ENCODE measurements at regions not wholly inside any gene's neighbourhood (a gene's known extent, or its start where the extent isn't known, plus 50 kb on each side); places are given as distances from the start of the nearest gene placed in this dataset.

DNA sequence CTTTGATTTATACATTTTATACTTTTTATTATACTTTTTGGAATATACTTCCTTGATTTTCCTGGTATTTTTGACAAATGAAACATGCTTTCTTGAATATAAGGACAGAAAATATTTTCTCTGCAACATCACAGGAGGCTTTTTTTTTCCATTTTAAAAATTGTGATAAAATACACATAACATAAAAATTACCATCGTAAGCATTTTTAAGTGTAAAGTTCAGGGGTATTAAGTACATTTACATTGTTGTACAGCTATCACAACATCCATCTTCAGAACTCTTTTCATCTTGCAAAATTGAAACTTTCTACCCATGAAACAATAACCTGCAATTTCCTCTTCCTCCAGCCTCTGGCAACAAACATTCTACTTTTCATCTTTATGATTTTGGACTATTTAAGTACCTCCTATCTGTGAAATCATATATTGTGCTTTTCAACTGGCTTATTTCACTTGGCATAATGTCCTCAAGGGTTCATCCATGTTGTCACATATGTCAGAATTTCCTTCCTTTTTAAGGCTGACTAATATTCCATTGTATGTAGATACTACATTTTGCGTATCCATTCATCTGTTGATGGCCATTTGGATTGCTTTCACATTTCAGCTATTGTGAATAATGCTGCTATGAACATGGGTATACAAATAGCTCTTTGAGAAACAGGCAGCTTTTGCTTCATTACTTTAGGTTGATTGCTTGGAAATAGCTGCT, 412.6 kb downstream of the RAPGEF2 start:
- CTCF ChIA-PET (ENCODE audit: partially characterized antibody), result interaction anchor here (1.3 kb wide), 1 partner anchor 51 kb away, joined by 3 read pairs; no protein-coding TSS in a partner anchor
- no peaks in the 10 kb centered on the region for H3K9me3 ChIP-seq (ENCODE audit: insufficient read depth in 2 of 2, low read depth in 1 of 2, low read length in 1 of 2)
- TF ChIP-seq, protein P1, sequence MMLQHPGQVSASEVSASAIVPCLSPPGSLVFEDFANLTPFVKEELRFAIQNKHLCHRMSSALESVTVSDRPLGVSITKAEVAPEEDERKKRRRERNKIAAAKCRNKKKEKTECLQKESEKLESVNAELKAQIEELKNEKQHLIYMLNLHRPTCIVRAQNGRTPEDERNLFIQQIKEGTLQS (IDR thresholded peaks at IDR 0.05; ENCODE audit: insufficient read depth, low read depth, low read length), result no peak
- TF ChIP-seq, protein P2, sequence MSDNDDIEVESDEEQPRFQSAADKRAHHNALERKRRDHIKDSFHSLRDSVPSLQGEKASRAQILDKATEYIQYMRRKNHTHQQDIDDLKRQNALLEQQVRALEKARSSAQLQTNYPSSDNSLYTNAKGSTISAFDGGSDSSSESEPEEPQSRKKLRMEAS (IDR thresholded peaks at IDR 0.05), result no peak
- TF ChIP-seq TAF1 (IDR thresholded peaks at IDR 0.05; ENCODE audit: low read depth, low read length) (no peak), SP1 (IDR thresholded peaks at IDR 0.05; ENCODE audit: low read depth, low read length) (no peak), JUND (IDR thresholded peaks at IDR 0.05; ENCODE audit: low read length) (no peak), SUZ12 (IDR thresholded peaks at IDR 0.05; ENCODE audit: low read length) (no peak), TBP (IDR thresholded peaks at IDR 0.05; ENCODE audit: low read depth, low read length) (no peak), HDAC2 (IDR thresholded peaks at IDR 0.05; ENCODE audit: borderline replicate concordance in 1 of 2, low read depth in 2 of 2, low read length in 2 of 2) (no peak), BCL11A (IDR thresholded peaks at IDR 0.05; ENCODE audit: low read depth in 2 of 2, low read length in 2 of 2) (no peak), SIN3A (conservative IDR thresholded peaks at IDR 0.05 in 1 of 2, IDR thresholded peaks at IDR 0.05 in 1 of 2; ENCODE audit: low read depth in 1 of 2, low read length in 2 of 2) (no peak), SRF (IDR thresholded peaks at IDR 0.05; ENCODE audit: low read depth, low read length) (no peak)
- TF ChIP-seq, protein P3, sequence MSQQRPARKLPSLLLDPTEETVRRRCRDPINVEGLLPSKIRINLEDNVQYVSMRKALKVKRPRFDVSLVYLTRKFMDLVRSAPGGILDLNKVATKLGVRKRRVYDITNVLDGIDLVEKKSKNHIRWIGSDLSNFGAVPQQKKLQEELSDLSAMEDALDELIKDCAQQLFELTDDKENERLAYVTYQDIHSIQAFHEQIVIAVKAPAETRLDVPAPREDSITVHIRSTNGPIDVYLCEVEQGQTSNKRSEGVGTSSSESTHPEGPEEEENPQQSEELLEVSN (IDR thresholded peaks at IDR 0.05), result no peak

More for the DNA sequence above, 412.6 kb downstream of the RAPGEF2 start:
- no peak overlapping the region for H4K8ac ChIP-seq (ENCODE audit: extremely low read depth, insufficient read depth, low read length)
- H3K56ac ChIP-seq (replicated peaks; ENCODE audit: insufficient read length, low read depth, low read length), result no peak overlapping the region
- H2BK15ac ChIP-seq (ENCODE audit: low read length), result no peak overlapping the region
- no peak overlapping the region for H3K14ac ChIP-seq (ENCODE audit: insufficient read length)
- H4K91ac ChIP-seq (replicated peaks; ENCODE audit: insufficient read length, low read length), result no peak overlapping the region
- H3K4me1 ChIP-seq (replicated peaks in 1 of 4; ENCODE audit: control insufficient read depth in 3 of 4, insufficient read depth in 4 of 4, low read length in 3 of 4), result no peaks in the 10 kb centered on the region
- H2BK120ac ChIP-seq (replicated peaks; ENCODE audit: low read depth, low read length), result no peak overlapping the region
- WGBS, 2 experiments (ENCODE audit: extremely low coverage in 1 of 2, insufficient coverage in 1 of 2, insufficient read length in 1 of 2, insufficient replicate concordance in 2 of 2, low coverage in 1 of 2, low lambda C conversion rate in 2 of 2, missing lambda C conversion rate in 1 of 2), result 89% methylated on average over 2 of the region's 2 CpGs; no CpG with 5 or more reads in 1 of the 2 experiments
- FAIRE-seq (no peak), DNase-seq (ENCODE audit: low read depth in 1 of 2, low spot score in 2 of 2) (no peak)
- H3K18ac ChIP-seq (ENCODE audit: extremely low read depth, low read length), result no peak overlapping the region
- H2BK5ac ChIP-seq (ENCODE audit: low read depth, low read length), result no peak overlapping the region
- H3K27ac ChIP-seq (ENCODE audit: low read depth, low read length), result no peak overlapping the region
- H3K23ac ChIP-seq (ENCODE audit: insufficient read length), result no peak overlapping the region
- H3K36me3 ChIP-seq (ENCODE audit: control insufficient read depth in 2 of 4, insufficient read depth in 4 of 4, low read length in 3 of 4), result no peaks in the 10 kb centered on the region; a peak in 1 of 8 replicates
- no peak overlapping the region for H3K9ac ChIP-seq (replicated peaks in 1 of 4; ENCODE audit: extremely low read depth in 1 of 4, low read depth in 3 of 4, low read length in 3 of 4)
- no peak overlapping the region for H3K4me2 ChIP-seq (ENCODE audit: insufficient read depth in 1 of 2, low read depth in 2 of 2, low read length in 2 of 2)
- H3K27me3 ChIP-seq (replicated peaks in 1 of 4; ENCODE audit: control insufficient read depth in 3 of 4, extremely low read depth in 1 of 4, insufficient read depth in 3 of 4, low read length in 3 of 4), result no peaks in the 10 kb centered on the region
- no peak overlapping the region for H2BK20ac ChIP-seq (ENCODE audit: low read length)
- H4K20me1 ChIP-seq (replicated peaks in 1 of 2; ENCODE audit: control insufficient read depth in 1 of 2, insufficient read depth in 2 of 2, low read length in 2 of 2), result no peaks in the 10 kb centered on the region
- POLR2A ChIA-PET (ENCODE audit: partially characterized antibody), result no interaction called here
- no peak overlapping the region for H2AFZ ChIP-seq (ENCODE audit: low read length)
- no peak overlapping the region for H3K4me3 ChIP-seq (ENCODE audit: extremely low read depth in 1 of 4, insufficient read depth in 2 of 4, low read depth in 3 of 4, low read length in 4 of 4)
- H3K4ac ChIP-seq (replicated peaks; ENCODE audit: insufficient read length, low read depth, low read length), result no peak overlapping the region
- H2AK5ac ChIP-seq (ENCODE audit: low read depth, low read length), result no peak overlapping the region
- H2BK12ac ChIP-seq (ENCODE audit: low read depth, low read length), result no peak overlapping the region
- no peak overlapping the region for H4K5ac ChIP-seq (ENCODE audit: insufficient read length, low read depth, low read length)
- no peaks in the 10 kb centered on the region for H3K23me2 ChIP-seq (ENCODE audit: low read depth, low read length)
- H3K79me2 ChIP-seq (ENCODE audit: control insufficient read depth in 1 of 2, insufficient read depth in 2 of 2, low read length in 2 of 2), result no peaks in the 10 kb centered on the region
- H3K79me1 ChIP-seq (ENCODE audit: low read depth, low read length), result no peaks in the 10 kb centered on the region

Data from H1 (cell line).